Peyer's patch (tissue), 4 donors: ENCODE measurements at regions not wholly inside any gene's neighbourhood (a gene's known extent, or its start where the extent isn't known, plus 50 kb on each side); places are given as distances from the start of the nearest gene placed in this dataset.

Experiments used
- CTCF ChIP-seq, 6 experiments: fragments of 450-650 bp in 4 of 6; fragments of 200-600 bp in 2 of 6; sonication (generic) in 1 of 6; IDR thresholded peaks; one replicate each; pipeline ENCODE4 v1.5.1; 2017 to 2019; ENCODE audit warnings: antibody characterized with exemption in 6 of 6, mild to moderate bottlenecking in 3 of 6, moderate library complexity in 1 of 6
- POLR2A ChIP-seq, 2 donors: fragments of 450-650 bp; IDR thresholded peaks; one replicate each; pipeline ENCODE4 v1.5.1; 2017; ENCODE audit warnings: antibody characterized with exemption in 2 of 2, mild to moderate bottlenecking in 2 of 2, moderate library complexity in 2 of 2

- no peak for TF ChIP-seq CTCF (IDR thresholded peaks at IDR 0.05)
- no peak for TF ChIP-seq POLR2A (IDR thresholded peaks at IDR 0.05)
Measured at GRCh38 chr2:185477452-185477851, 261.2 kb upstream of the FSIP2 start.
